ENCODE measurements at regions not wholly inside any gene's neighbourhood (a gene's known extent, or its start where the extent isn't known, plus 50 kb on each side); places are given as distances from the start of the nearest gene placed in this dataset.

DNA sequence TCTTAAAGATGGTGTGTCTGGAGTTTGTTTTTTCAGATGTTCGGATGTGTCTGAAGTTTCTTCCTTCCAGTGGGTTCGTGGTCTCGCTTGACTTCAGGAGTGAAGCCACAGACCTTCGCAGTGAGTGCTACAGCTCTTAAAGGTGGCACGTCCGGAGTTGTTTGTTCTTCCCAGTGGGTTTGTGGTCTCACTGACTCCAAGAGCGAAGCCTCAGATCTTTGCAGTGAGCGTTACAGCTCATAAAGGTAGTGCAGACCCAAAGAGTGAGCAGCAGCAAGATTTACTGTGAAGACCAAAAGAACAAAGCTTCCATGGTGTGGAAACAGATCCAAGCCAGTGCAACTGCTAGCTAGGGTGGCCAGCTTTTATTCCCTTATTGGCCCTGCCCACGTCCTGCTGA, 1430.4 kb upstream of the B3GALT2 start:
- DNase-seq, result no peak
- Histone ChIP-seq H3K9me3 (ENCODE audit: control insufficient read depth in 2 of 3, insufficient read depth in 1 of 3, low read length in 3 of 3) (peaks cover 0 to 6% (median 0%) of the 10 kb centered on the region in 3 donors), H3K4me3 (ENCODE audit: low read length in 3 of 3) (no peak overlapping the region), H3K4me1 (ENCODE audit: control insufficient read depth in 2 of 3, insufficient read depth in 2 of 3, low read depth in 1 of 3, low read length in 3 of 3) (no peaks in the 10 kb centered on the region), H3K27me3 (ENCODE audit: control insufficient read depth, insufficient read depth, low read length) (no peaks in the 10 kb centered on the region), H3K36me3 (ENCODE audit: control insufficient read depth in 2 of 3, insufficient read depth in 3 of 3, low read length in 3 of 3) (no peaks in the 10 kb centered on the region), H3K9ac (ENCODE audit: low read length in 3 of 3) (no peak overlapping the region), H3K27ac (ENCODE audit: low read depth in 2 of 2, low read length in 2 of 2) (no peak overlapping the region)
- intact Hi-C loops (cut with DNase I), result no loop called here
- FAIRE-seq, result no peak
- TF ChIP-seq, protein P1, sequence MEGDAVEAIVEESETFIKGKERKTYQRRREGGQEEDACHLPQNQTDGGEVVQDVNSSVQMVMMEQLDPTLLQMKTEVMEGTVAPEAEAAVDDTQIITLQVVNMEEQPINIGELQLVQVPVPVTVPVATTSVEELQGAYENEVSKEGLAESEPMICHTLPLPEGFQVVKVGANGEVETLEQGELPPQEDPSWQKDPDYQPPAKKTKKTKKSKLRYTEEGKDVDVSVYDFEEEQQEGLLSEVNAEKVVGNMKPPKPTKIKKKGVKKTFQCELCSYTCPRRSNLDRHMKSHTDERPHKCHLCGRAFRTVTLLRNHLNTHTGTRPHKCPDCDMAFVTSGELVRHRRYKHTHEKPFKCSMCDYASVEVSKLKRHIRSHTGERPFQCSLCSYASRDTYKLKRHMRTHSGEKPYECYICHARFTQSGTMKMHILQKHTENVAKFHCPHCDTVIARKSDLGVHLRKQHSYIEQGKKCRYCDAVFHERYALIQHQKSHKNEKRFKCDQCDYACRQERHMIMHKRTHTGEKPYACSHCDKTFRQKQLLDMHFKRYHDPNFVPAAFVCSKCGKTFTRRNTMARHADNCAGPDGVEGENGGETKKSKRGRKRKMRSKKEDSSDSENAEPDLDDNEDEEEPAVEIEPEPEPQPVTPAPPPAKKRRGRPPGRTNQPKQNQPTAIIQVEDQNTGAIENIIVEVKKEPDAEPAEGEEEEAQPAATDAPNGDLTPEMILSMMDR (IDR thresholded peaks at IDR 0.05; ENCODE audit: borderline replicate concordance, extremely low read depth, insufficient read depth), result no peak

DNA sequence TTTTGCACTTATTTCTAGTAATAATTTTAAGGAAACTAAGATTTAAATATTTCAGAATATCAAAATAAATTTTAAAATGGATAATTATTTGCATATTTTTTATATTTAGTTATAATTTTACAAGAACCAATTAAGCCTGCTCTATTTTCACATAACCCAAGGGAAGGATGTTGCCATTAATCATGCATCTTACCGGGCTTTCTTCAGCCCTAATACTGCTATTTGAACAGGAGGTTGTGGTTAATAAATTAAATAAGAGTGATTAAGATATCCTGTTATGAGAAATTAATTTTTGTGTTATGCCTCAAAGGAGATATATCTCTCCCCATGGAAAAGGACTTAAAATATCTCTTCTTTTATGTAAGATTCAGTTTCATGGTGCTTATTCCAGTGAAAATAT, 1415.8 kb upstream of the B3GALT2 start:
- DNase-seq, result no peak

DNA sequence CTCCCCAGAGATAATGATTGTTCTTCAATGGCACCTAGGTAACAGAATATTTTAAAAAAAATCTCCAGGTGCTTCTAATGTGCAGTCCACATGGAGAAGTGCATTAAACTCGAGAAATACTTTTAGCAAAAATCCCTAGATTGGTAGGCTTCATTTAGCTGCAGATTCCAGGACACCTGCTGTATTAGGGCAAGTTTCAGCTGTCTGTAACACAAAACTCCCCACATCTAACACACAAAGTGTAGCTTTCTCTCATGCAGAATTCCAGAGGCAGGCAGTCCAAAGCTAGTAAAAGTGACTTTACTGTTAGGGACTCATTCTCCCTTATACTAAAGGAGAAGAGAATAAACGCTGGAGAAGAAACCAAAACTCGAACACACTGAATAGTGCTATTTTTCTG, 1414.3 kb upstream of the B3GALT2 start:
- Histone ChIP-seq H3K9ac (ENCODE audit: low read length in 3 of 3) (no peak overlapping the region), H3K27me3 (ENCODE audit: control insufficient read depth, insufficient read depth, low read length) (no peaks in the 10 kb centered on the region), H3K36me3 (ENCODE audit: control insufficient read depth in 2 of 3, insufficient read depth in 3 of 3, low read length in 3 of 3) (no peaks in the 10 kb centered on the region), H3K4me3 (ENCODE audit: low read length in 3 of 3) (no peak overlapping the region), H3K9me3 (ENCODE audit: control insufficient read depth in 2 of 3, insufficient read depth in 1 of 3, low read length in 3 of 3) (no peaks in the 10 kb centered on the region), H3K27ac (ENCODE audit: low read depth in 2 of 2, low read length in 2 of 2) (no peak overlapping the region), H3K4me1 (ENCODE audit: control insufficient read depth in 2 of 3, insufficient read depth in 2 of 3, low read depth in 1 of 3, low read length in 3 of 3) (no peaks in the 10 kb centered on the region)
- FAIRE-seq (no peak), DNase-seq (no peak)
- TF ChIP-seq, protein P1 (IDR thresholded peaks at IDR 0.05; ENCODE audit: borderline replicate concordance, extremely low read depth, insufficient read depth), result no peak
- intact Hi-C loops (cut with DNase I), result no loop called here

More for the DNA sequence above, 1415.8 kb upstream of the B3GALT2 start:
- Histone ChIP-seq H3K36me3 (ENCODE audit: control insufficient read depth in 2 of 3, insufficient read depth in 3 of 3, low read length in 3 of 3) (no peaks in the 10 kb centered on the region), H3K27me3 (ENCODE audit: control insufficient read depth, insufficient read depth, low read length) (no peaks in the 10 kb centered on the region), H3K4me1 (ENCODE audit: control insufficient read depth in 2 of 3, insufficient read depth in 2 of 3, low read depth in 1 of 3, low read length in 3 of 3) (no peaks in the 10 kb centered on the region), H3K4me3 (ENCODE audit: low read length in 3 of 3) (no peak overlapping the region), H3K9me3 (ENCODE audit: control insufficient read depth in 2 of 3, insufficient read depth in 1 of 3, low read length in 3 of 3) (no peaks in the 10 kb centered on the region), H3K27ac (ENCODE audit: low read depth in 2 of 2, low read length in 2 of 2) (no peak overlapping the region), H3K9ac (ENCODE audit: low read length in 3 of 3) (no peak overlapping the region)
- TF ChIP-seq, protein P1 (IDR thresholded peaks at IDR 0.05; ENCODE audit: borderline replicate concordance, extremely low read depth, insufficient read depth), result no peak
- FAIRE-seq, result peak; percentile 45
- intact Hi-C loops (cut with DNase I), result no loop called here

DNA sequence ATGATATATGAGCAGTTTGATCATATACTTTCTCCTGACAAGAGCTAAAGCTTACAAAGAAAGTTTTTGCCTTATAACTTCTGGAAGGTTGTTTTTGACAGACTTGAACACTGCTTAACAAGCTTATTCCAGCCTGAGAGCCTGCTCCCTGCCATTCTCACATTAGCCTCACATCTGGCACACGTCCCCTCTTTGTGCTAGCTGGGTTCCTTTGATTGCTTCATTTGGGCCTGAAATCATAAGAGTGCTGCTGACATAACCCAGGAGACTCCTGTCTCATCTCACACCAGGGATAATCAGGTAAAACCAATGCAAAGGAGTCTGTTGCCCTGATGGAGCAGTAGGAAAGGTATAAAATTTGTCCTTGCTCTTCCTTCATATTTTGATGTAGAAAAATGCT, 1411.7 kb upstream of the B3GALT2 start:
- DNase-seq (no peak), FAIRE-seq (no peak)
- Histone ChIP-seq H3K9ac (ENCODE audit: low read length in 3 of 3) (no peak overlapping the region), H3K4me1 (ENCODE audit: control insufficient read depth in 2 of 3, insufficient read depth in 2 of 3, low read depth in 1 of 3, low read length in 3 of 3) (no peaks in the 10 kb centered on the region), H3K9me3 (ENCODE audit: control insufficient read depth in 2 of 3, insufficient read depth in 1 of 3, low read length in 3 of 3) (no peaks in the 10 kb centered on the region), H3K36me3 (ENCODE audit: control insufficient read depth in 2 of 3, insufficient read depth in 3 of 3, low read length in 3 of 3) (no peaks in the 10 kb centered on the region), H3K27ac (ENCODE audit: low read depth in 2 of 2, low read length in 2 of 2) (no peak overlapping the region), H3K27me3 (ENCODE audit: control insufficient read depth, insufficient read depth, low read length) (no peaks in the 10 kb centered on the region), H3K4me3 (ENCODE audit: low read length in 3 of 3) (no peak overlapping the region)
- TF ChIP-seq, protein P1 (IDR thresholded peaks at IDR 0.05; ENCODE audit: borderline replicate concordance, extremely low read depth, insufficient read depth), result no peak
- intact Hi-C loops (cut with DNase I), result no loop called here

Measured in kidney (tissue), 13 donors.